Aorta (tissue), 5 donors: ENCODE measurements at regions not wholly inside any gene's neighbourhood (a gene's known extent, or its start where the extent isn't known, plus 50 kb on each side); places are given as distances from the start of the nearest gene placed in this dataset.

Experiments used
- ATAC-seq: fragments of 200-7000 bp; cut with Tn5 transposase; one replicate; pipeline ENCODE4 v1.9.1; 2022; ENCODE audit warnings: moderate library complexity; ENCODE audit not compliant: low FRiP score
- DNase-seq, 2 donors: peaks; one replicate each; pipeline ENCODE4 v3.0.0-alpha.2; 2020
- H3K27ac ChIP-seq, 2 donors: one replicate each; pipeline ENCODE4 v1.5.1; 2013; ENCODE audit warnings: low read length in 2 of 2, mild to moderate bottlenecking in 2 of 2, moderate library complexity in 2 of 2, control low read depth in 1 of 2, inconsistent platforms in 1 of 2, low read depth in 1 of 2
- H3K27me3 ChIP-seq, 2 donors: one replicate each; pipeline ENCODE4 v1.6.1; 2013; ENCODE audit warnings: control low read depth in 1 of 2, low read length in 1 of 2, mild to moderate bottlenecking in 1 of 2, moderate library complexity in 1 of 2; ENCODE audit not compliant: insufficient read depth in 2 of 2, control insufficient read depth in 1 of 2
- H3K36me3 ChIP-seq, 2 donors: one replicate each; pipeline ENCODE4 v1.6.1; 2013; ENCODE audit warnings: control low read depth in 1 of 2, low read length in 1 of 2, mild to moderate bottlenecking in 1 of 2; ENCODE audit not compliant: insufficient read depth in 2 of 2, control insufficient read depth in 1 of 2
- H3K4me1 ChIP-seq, 2 donors: one replicate each; pipeline ENCODE4 v1.6.1; 2013; ENCODE audit warnings: low read length in 2 of 2, control low read depth in 1 of 2, mild to moderate bottlenecking in 1 of 2, moderate library complexity in 1 of 2; ENCODE audit not compliant: insufficient read depth in 2 of 2, control insufficient read depth in 1 of 2
- H3K4me3 ChIP-seq, 2 donors: one replicate each; pipeline ENCODE4 v1.5.1; 2013; ENCODE audit warnings: low read length in 2 of 2, control low read depth in 1 of 2, mild to moderate bottlenecking in 1 of 2
- H3K9me3 ChIP-seq: one replicate; pipeline ENCODE4 v1.6.1; 2013; ENCODE audit warnings: mild to moderate bottlenecking, low read length; ENCODE audit not compliant: control insufficient read depth
- WGBS, 2 donors: extraction: QIAGEN DNeasy Blood & Tissue Kit; methylation state at CpG; one replicate each; pipeline ENCODE4 v1.1.7; 2013; 5-methylcytosine and 5-hydroxymethylcytosine counted together
- intact Hi-C, 2 donors: fragments of 100-400 bp; cut with DNase I; formaldehyde crosslinking; loops; one replicate each; pipeline versions ENCODE4 v1.14.2 to v1.15.0; 2022
- donor health status: healthy with polysubstance abuse.
- donor health status: Bipolar disorder and iron deficiency.
- donor health status: DM: no; HTN: no; CAD: no.
- donor health status: DM: no; HTN: no; CAD: no.
- donor health status: DM: yes; HTN: yes; CAD: no.

DNA sequence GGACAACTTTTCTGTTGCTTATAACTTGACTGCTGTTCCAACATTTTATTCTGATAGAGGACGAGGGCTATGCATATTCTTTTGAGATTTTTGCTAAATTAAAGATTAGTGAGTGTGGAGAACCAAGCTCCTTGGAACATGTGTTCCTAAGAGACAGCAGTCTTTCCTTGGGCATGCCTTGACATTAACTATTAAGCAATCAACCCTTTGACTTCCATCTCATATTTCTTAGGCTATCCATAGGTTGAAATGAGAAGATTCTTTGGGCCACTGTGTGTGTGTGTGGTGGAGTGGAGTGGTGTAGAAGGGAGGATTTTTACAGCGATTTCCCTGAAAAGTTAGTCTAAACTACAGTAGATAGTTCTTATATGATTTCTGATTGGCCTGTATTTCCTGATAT lies 127.4 kb upstream of the POF1B start:
- 51 to 75% methylated on average over 2 of the region's 2 CpGs for WGBS, 2 donors
- DNase-seq = no peak
- no peak for ATAC-seq
- intact Hi-C loops = no loop called here
- Histone ChIP-seq H3K9me3 (no peaks in the 10 kb centered on the region), H3K4me1 (no peaks in the 10 kb centered on the region), H3K27me3 (no peaks in the 10 kb centered on the region), H3K4me3 (no peak overlapping the region), H3K27ac (no peak overlapping the region), H3K36me3 (no peaks in the 10 kb centered on the region)

DNA sequence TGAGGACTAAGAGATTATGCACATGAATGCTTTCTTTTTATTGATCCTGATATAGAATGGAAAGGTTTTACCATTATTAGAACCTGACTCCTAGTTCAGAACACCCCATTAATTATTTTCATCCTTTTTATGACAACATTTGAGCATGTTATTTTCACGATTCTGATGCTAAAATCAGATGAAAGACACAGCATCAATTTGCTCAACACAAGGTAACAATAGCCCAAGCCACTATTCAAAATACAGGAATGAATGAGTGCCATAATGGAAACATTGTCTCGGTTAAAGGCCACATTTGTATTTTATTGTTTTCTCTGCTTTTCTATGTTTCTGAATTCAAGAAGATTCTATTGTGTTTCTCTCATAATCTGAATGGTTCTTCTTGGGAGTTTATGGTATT lies 126.3 kb upstream of the POF1B start:
- intact Hi-C loops = no loop called here
- H3K4me3 ChIP-seq = no peak overlapping the region
- H3K4me1 ChIP-seq = no peaks in the 10 kb centered on the region
- WGBS, 2 donors = 64 to 87% methylated on average over 2 of the region's 2 CpGs
- no peaks in the 10 kb centered on the region for H3K27me3 ChIP-seq
- H3K27ac ChIP-seq = no peak overlapping the region
- DNase-seq (no peak), ATAC-seq (no peak)
- no peaks in the 10 kb centered on the region for H3K36me3 ChIP-seq
- no peaks in the 10 kb centered on the region for H3K9me3 ChIP-seq

- no peaks in the 10 kb centered on the region for H3K4me1 ChIP-seq
- no peak for ATAC-seq
- no peak overlapping the region for H3K27ac ChIP-seq
- DNase-seq = no peak
- H3K27me3 ChIP-seq = no peaks in the 10 kb centered on the region
- no peaks in the 10 kb centered on the region for H3K36me3 ChIP-seq
- H3K4me3 ChIP-seq = no peak overlapping the region
- 19 to 78% methylated on average over 1 of the region's 1 CpG for WGBS, 2 donors
- no peaks in the 10 kb centered on the region for H3K9me3 ChIP-seq
- intact Hi-C loops = no loop called here
These were observed 124.9 kb upstream of the POF1B start for GRCh38 chrX:85504381-85504780.

DNA sequence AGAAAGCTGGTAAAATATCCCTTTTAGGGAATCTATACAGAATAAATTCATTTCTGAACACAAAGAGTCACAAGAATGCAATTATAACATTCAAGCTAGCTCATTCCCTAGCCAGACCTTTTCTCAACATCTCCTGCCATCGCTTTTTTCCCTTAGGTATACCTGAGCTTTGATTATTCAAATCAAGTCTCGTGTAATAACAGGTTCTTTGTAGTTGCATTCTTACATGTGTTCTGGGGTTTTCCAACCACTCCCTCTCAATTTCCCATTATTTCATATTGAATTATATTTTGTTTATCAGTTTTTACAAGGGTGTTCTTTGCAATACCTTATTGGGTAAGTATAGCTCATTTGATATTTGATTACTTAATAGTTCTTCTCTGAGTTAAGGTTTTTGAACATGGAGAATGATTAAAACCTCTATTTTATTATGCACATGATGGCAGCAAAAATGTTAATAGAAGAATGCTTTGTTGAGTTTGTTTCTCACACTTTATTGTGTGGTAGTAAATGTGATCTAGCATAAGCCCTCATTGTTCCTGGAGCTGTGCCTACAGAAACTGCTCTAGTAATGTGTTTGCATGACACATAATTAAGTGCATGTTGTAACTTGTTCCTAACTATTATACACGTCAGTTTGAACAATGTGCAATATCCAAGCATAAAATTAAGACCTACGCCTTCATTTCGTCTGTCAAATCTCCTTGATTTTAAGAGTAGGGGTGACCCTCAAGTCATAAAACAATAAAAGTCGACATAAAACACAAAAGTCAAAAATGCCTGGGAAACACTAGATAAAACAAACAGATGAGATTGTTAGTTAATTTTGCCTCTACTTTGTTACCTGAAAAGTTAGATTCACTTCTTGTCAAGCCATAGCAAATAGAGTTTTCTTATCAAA lies 124.0 kb upstream of the POF1B start:
- 41 to 52% methylated on average over 6 of the region's 6 CpGs for WGBS, 2 donors
- ATAC-seq (no peak), DNase-seq (no peak)
- Histone ChIP-seq H3K4me3 (no peak overlapping the region), H3K27me3 (no peaks in the 10 kb centered on the region), H3K27ac (no peak overlapping the region), H3K9me3 (no peaks in the 10 kb centered on the region), H3K4me1 (no peaks in the 10 kb centered on the region), H3K36me3 (no peaks in the 10 kb centered on the region)
- intact Hi-C loops = no loop called here

DNA sequence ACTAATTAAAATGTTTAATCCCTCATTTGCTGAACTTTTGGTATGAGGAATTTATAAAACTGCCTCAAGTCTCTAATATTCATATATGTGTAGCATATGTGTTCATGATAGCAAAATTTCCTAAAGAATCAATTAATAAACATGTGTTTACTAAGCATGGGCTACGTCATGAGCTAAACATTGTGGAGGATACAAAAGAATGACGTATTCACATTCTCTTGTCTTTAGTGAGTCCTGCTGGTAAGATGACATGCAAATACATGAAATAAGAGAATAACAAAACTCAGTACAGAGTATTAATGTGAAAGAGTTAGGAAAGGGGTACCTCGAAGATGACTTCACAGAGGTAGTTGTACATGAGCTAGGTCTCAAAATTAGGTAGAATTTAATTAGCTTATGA lies 121.9 kb upstream of the POF1B start:
- 61 to 78% methylated on average over 3 of the region's 3 CpGs for WGBS, 2 donors
- intact Hi-C loops = no loop called here

GRCh38 chrX:85499400-85499799 lies 119.9 kb upstream of the POF1B start:
- no peak for DNase-seq
- H3K4me1 ChIP-seq = no peaks in the 10 kb centered on the region
- H3K4me3 ChIP-seq = no peak overlapping the region
- ATAC-seq = no peak
- no peaks in the 10 kb centered on the region for H3K27me3 ChIP-seq
- intact Hi-C loops = no loop called here
- no peak overlapping the region for H3K27ac ChIP-seq
- no peaks in the 10 kb centered on the region for H3K36me3 ChIP-seq
- no peaks in the 10 kb centered on the region for H3K9me3 ChIP-seq
- 55 to 67% methylated on average over 1 of the region's 1 CpG for WGBS, 2 donors

More for the DNA sequence above, 121.9 kb upstream of the POF1B start:
- Histone ChIP-seq H3K9me3 (no peaks in the 10 kb centered on the region), H3K4me1 (no peaks in the 10 kb centered on the region), H3K27me3 (no peaks in the 10 kb centered on the region), H3K4me3 (no peak overlapping the region), H3K27ac (no peak overlapping the region), H3K36me3 (no peaks in the 10 kb centered on the region)
- ATAC-seq (no peak), DNase-seq (no peak)

- no peak for ATAC-seq
- DNase-seq = no peak
- Histone ChIP-seq H3K36me3 (no peaks in the 10 kb centered on the region), H3K27ac (no peak overlapping the region), H3K4me3 (no peak overlapping the region), H3K9me3 (no peaks in the 10 kb centered on the region), H3K4me1 (no peaks in the 10 kb centered on the region), H3K27me3 (no peaks in the 10 kb centered on the region)
- intact Hi-C loops = no loop called here
- WGBS, 2 donors = 66 to 79% methylated on average over 3 of the region's 3 CpGs
These were observed 114.4 kb upstream of the POF1B start for GRCh38 chrX:85493821-85494220.

DNA sequence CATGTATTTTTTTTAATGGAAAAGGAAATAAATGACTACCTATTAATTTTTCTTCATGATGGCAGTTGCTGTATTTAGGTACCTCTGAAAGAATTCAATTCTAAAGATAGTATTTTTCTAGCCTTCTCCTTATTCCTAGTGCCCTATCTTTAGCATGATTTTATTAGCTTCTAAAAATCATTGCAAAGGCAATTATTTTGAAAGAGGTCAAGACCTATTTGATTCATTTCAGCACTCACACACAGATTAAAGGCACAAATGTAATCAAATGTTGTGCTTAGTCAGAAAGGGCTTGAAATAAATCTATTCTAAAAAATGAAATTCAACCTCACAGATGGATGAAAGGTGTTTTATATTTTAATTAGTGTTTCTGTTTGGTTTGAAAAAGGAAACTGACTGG lies 74.8 kb upstream of the POF1B start:
- Histone ChIP-seq H3K9me3 (no peaks in the 10 kb centered on the region), H3K36me3 (no peaks in the 10 kb centered on the region), H3K4me1 (no peaks in the 10 kb centered on the region), H3K27ac (no peak overlapping the region), H3K4me3 (no peak overlapping the region), H3K27me3 (no peaks in the 10 kb centered on the region)
- intact Hi-C loops = no loop called here
- ATAC-seq = no peak
- no peak for DNase-seq

GRCh38 chrX:85444613-85445012 lies 65.1 kb upstream of the POF1B start:
- no peak for DNase-seq
- Histone ChIP-seq H3K4me3 (no peak overlapping the region), H3K36me3 (no peaks in the 10 kb centered on the region), H3K9me3 (no peaks in the 10 kb centered on the region), H3K27me3 (no peaks in the 10 kb centered on the region), H3K4me1 (no peaks in the 10 kb centered on the region), H3K27ac (no peak overlapping the region)
- no peak for ATAC-seq
- 29 to 57% methylated on average over 2 of the region's 2 CpGs for WGBS, 2 donors
- intact Hi-C loops = no loop called here
